HG02973 (cell line): ENCODE measurements at regions not wholly inside any gene's neighbourhood (a gene's known extent, or its start where the extent isn't known, plus 50 kb on each side); places are given as distances from the start of the nearest gene placed in this dataset.
"Not testable (repeated sequence)": the region's sequence is repeated elsewhere in the genome, so short reads cannot be mapped to it uniquely, and the experiment has no call there.

Experiments
- ATAC-seq: cut with Tn5 transposase; IDR thresholded peaks from one replicate; pipeline ENCODE4 v1.9.1; 2021; ENCODE audit warnings: moderate library complexity; ENCODE audit not compliant: unreplicated experiment

GRCh38 chr12:13404111-13404628, 207.6 kb downstream of the EMP1 start:
- no peak for ATAC-seq

- not testable (repeated sequence) for ATAC-seq
Measured at GRCh38 chr12:13391375-13391774, 194.8 kb downstream of the EMP1 start.

GRCh38 chr12:13390918-13391317, 194.4 kb downstream of the EMP1 start:
- no peak for ATAC-seq

GRCh38 chr12:13390381-13390861, 193.9 kb downstream of the EMP1 start:
- no peak for ATAC-seq

GRCh38 chr12:13387101-13387500, 190.6 kb downstream of the EMP1 start:
- ATAC-seq: no peak

GRCh38 chr12:13386323-13387039, 190.0 kb downstream of the EMP1 start:
- ATAC-seq: no peak

GRCh38 chr12:13383379-13383778, 186.9 kb downstream of the EMP1 start:
- ATAC-seq: no peak

GRCh38 chr12:13380297-13380696, 183.8 kb downstream of the EMP1 start:
- no peak for ATAC-seq

GRCh38 chr12:13379531-13380188, 183.1 kb downstream of the EMP1 start:
- ATAC-seq: no peak

GRCh38 chr12:13377698-13378097, 181.2 kb downstream of the EMP1 start:
- no peak for ATAC-seq

GRCh38 chr12:13376610-13377373, 180.3 kb downstream of the EMP1 start:
- no peak for ATAC-seq

GRCh38 chr12:13375583-13376345, 179.2 kb downstream of the EMP1 start:
- no peak for ATAC-seq

GRCh38 chr12:13374793-13375192, 178.3 kb downstream of the EMP1 start:
- no peak for ATAC-seq

GRCh38 chr12:13373803-13374202, 177.3 kb downstream of the EMP1 start:
- ATAC-seq: no peak

- no peak for ATAC-seq
Measured at GRCh38 chr12:13373131-13373530, 176.6 kb downstream of the EMP1 start.

- ATAC-seq: no peak
Measured at GRCh38 chr12:13372386-13372785, 175.9 kb downstream of the EMP1 start.

- ATAC-seq: no peak
Measured at GRCh38 chr12:13371797-13372196, 175.3 kb downstream of the EMP1 start.

- ATAC-seq: no peak
Measured at GRCh38 chr12:13371367-13371766, 174.8 kb downstream of the EMP1 start.

- no peak for ATAC-seq
Measured at GRCh38 chr12:13369474-13370056, 173.0 kb downstream of the EMP1 start.

- no peak for ATAC-seq
Measured at GRCh38 chr12:13368971-13369370, 172.4 kb downstream of the EMP1 start.
